H1 (cell line): ENCODE measurements at regions not wholly inside any gene's neighbourhood (a gene's known extent, or its start where the extent isn't known, plus 50 kb on each side); places are given as distances from the start of the nearest gene placed in this dataset.

ENCODE experiments used
- CTCF ChIA-PET: fragments of 300-600 bp; sonication (Branson Sonifier 250); formaldehyde crosslinking; loops from one replicate; lab custom pipeline; 2021; ENCODE audit not compliant: partially characterized antibody; lab: Charles Lee
- POLR2A ChIA-PET: fragments of 300-600 bp; sonication (Branson Sonifier 250); formaldehyde crosslinking; loops from one replicate; lab custom pipeline; 2021; ENCODE audit warnings: inconsistent platforms; ENCODE audit not compliant: partially characterized antibody; lab: Charles Lee
- DNase-seq, 2 experiments: peaks; one replicate each; pipeline versions ENCODE4 v3.0.0 to v3.0.0-alpha.2; 2010 to 2022; ENCODE audit warnings: low spot score in 2 of 2, low read depth in 1 of 2, mixed read lengths in 1 of 2
- FAIRE-seq: peaks from 2 replicates; lab custom pipeline; 2011; peaks lifted over from hg19 to GRCh38; lab: Jason Lieb, UNC
- H2AFZ ChIP-seq: 2 replicates; pipeline ENCODE4 v1.8.1; 2012; ENCODE audit warnings: low read length, inconsistent platforms
- H2AK5ac ChIP-seq: 2 replicates; pipeline ENCODE4 v1.6.1; 2013; ENCODE audit warnings: low read depth, low read length
- H2BK120ac ChIP-seq: replicated peaks from 2 replicates; pipeline ENCODE3; 2013; ENCODE audit warnings: low read depth, low read length, inconsistent platforms
- H2BK12ac ChIP-seq: 2 replicates; pipeline ENCODE4 v1.6.1; 2013; ENCODE audit warnings: low read depth, low read length
- H2BK15ac ChIP-seq: 2 replicates; pipeline ENCODE4 v1.6.1; 2013; ENCODE audit warnings: low read length
- H2BK20ac ChIP-seq: 2 replicates; pipeline ENCODE4 v1.6.1; 2013; ENCODE audit warnings: low read length
- H2BK5ac ChIP-seq: 2 replicates; pipeline ENCODE4 v1.6.1; 2013; ENCODE audit warnings: low read depth, low read length
- H3K14ac ChIP-seq: 2 replicates; pipeline ENCODE4 v1.6.1; 2013; ENCODE audit warnings: inconsistent platforms; ENCODE audit not compliant: insufficient read length
- H3K18ac ChIP-seq: 2 replicates; pipeline ENCODE4 v1.6.1; 2013; ENCODE audit warnings: low read length; ENCODE audit errors: extremely low read depth
- H3K23ac ChIP-seq: 2 replicates; pipeline ENCODE4 v1.6.1; 2013; ENCODE audit warnings: inconsistent platforms; ENCODE audit not compliant: insufficient read length
- H3K23me2 ChIP-seq: 2 replicates; pipeline ENCODE4 v1.6.1; 2013; ENCODE audit warnings: low read depth, low read length
- H3K27ac ChIP-seq: 2 replicates; pipeline ENCODE4 v1.6.1; 2011; ENCODE audit warnings: low read depth, low read length, inconsistent platforms
- H3K27me3 ChIP-seq, 4 experiments: replicated peaks in 1 of 4; 1 replicate in 1 of 4; 2 replicates in 3 of 4; pipeline versions ENCODE4 v1.6.1 to v1.8.1; 2011 to 2013; ENCODE audit warnings: low read length in 3 of 4, mild to moderate bottlenecking in 3 of 4, inconsistent platforms in 2 of 4, mixed read lengths in 2 of 4, moderate library complexity in 1 of 4; ENCODE audit not compliant: control insufficient read depth in 3 of 4, insufficient read depth in 3 of 4; ENCODE audit errors: extremely low read depth in 1 of 4
- H3K36me3 ChIP-seq, 4 experiments: 2 replicates each; pipeline versions ENCODE4 v1.6.1 to v1.8.1; 2011 to 2013; ENCODE audit warnings: mild to moderate bottlenecking in 4 of 4, low read length in 3 of 4, moderate library complexity in 2 of 4, control low read depth in 1 of 4, inconsistent platforms in 1 of 4; ENCODE audit not compliant: insufficient read depth in 4 of 4, control insufficient read depth in 2 of 4
- H3K4ac ChIP-seq: replicated peaks from 2 replicates; pipeline ENCODE3; 2013; ENCODE audit warnings: low read length, low read depth, mixed read lengths, inconsistent platforms; ENCODE audit not compliant: insufficient read length
- H3K4me1 ChIP-seq, 4 experiments: replicated peaks in 1 of 4; 1 replicate in 1 of 4; 2 replicates in 3 of 4; pipeline versions ENCODE4 v1.6.1 to v1.8.1; 2011 to 2013; ENCODE audit warnings: low read length in 3 of 4, inconsistent platforms in 2 of 4, mixed read lengths in 1 of 4; ENCODE audit not compliant: insufficient read depth in 4 of 4, control insufficient read depth in 3 of 4
- H3K4me2 ChIP-seq, 2 experiments: 2 replicates each; pipeline versions ENCODE4 v1.6.1 to v1.8.1; 2011 to 2013; ENCODE audit warnings: low read depth in 2 of 2, low read length in 2 of 2, control low read depth in 1 of 2, inconsistent platforms in 1 of 2, mild to moderate bottlenecking in 1 of 2; ENCODE audit not compliant: insufficient read depth in 1 of 2
- H3K4me3 ChIP-seq, 4 experiments: fragments of 200-600, 300-600 bp in 1 of 4; sonication (generic), shearing (Covaris generic), sonication (Bioruptor Twin) in 1 of 4; 2 replicates each; pipeline versions ENCODE4 v1.5.1 to v1.8.1; 2011 to 2016; ENCODE audit warnings: low read length in 4 of 4, low read depth in 3 of 4, control low read depth in 2 of 4, inconsistent platforms in 2 of 4, mild to moderate bottlenecking in 2 of 4, mixed read lengths in 1 of 4, moderate library complexity in 1 of 4; ENCODE audit not compliant: insufficient read depth in 2 of 4; ENCODE audit errors: extremely low read depth in 1 of 4
- H3K56ac ChIP-seq: replicated peaks from 2 replicates; pipeline ENCODE3; 2013; ENCODE audit warnings: low read depth, mild to moderate bottlenecking, mixed read lengths, low read length, inconsistent platforms; ENCODE audit not compliant: insufficient read length
- H3K79me1 ChIP-seq: 2 replicates; pipeline ENCODE4 v1.6.1; 2013; ENCODE audit warnings: low read depth, low read length, control low read depth
- H3K79me2 ChIP-seq, 2 experiments: 2 replicates each; pipeline versions ENCODE4 v1.6.1 to v1.8.1; 2012 to 2013; ENCODE audit warnings: low read length in 2 of 2, mild to moderate bottlenecking in 2 of 2, inconsistent platforms in 1 of 2; ENCODE audit not compliant: insufficient read depth in 2 of 2, control insufficient read depth in 1 of 2
- H3K9ac ChIP-seq, 4 experiments: replicated peaks in 1 of 4; 1 replicate in 1 of 4; 2 replicates in 3 of 4; pipeline versions ENCODE4 v1.6.1 to v1.8.1; 2011 to 2013; ENCODE audit warnings: low read depth in 3 of 4, low read length in 3 of 4, control low read depth in 2 of 4, mild to moderate bottlenecking in 2 of 4, moderate library complexity in 2 of 4, inconsistent platforms in 1 of 4; ENCODE audit errors: extremely low read depth in 1 of 4
- H3K9me3 ChIP-seq, 2 experiments: 2 replicates each; pipeline versions ENCODE4 v1.6.1 to v1.8.1; 2012 to 2013; ENCODE audit warnings: mild to moderate bottlenecking in 2 of 2, moderate library complexity in 2 of 2, control low read depth in 1 of 2, inconsistent platforms in 1 of 2, low read depth in 1 of 2, low read length in 1 of 2, mixed read lengths in 1 of 2; ENCODE audit not compliant: insufficient read depth in 2 of 2
- H4K20me1 ChIP-seq, 2 experiments: replicated peaks in 1 of 2; 2 replicates each; pipeline versions ENCODE3 to v1.8.1; 2011 to 2013; ENCODE audit warnings: inconsistent platforms in 2 of 2, low read length in 2 of 2, mild to moderate bottlenecking in 1 of 2; ENCODE audit not compliant: insufficient read depth in 2 of 2, control insufficient read depth in 1 of 2
- H4K5ac ChIP-seq: 2 replicates; pipeline ENCODE4 v1.6.1; 2013; ENCODE audit warnings: low read length, low read depth, mixed read lengths, inconsistent platforms; ENCODE audit not compliant: insufficient read length
- H4K8ac ChIP-seq: 2 replicates; pipeline ENCODE4 v1.8.0; 2013; ENCODE audit warnings: mild to moderate bottlenecking, moderate library complexity, low read length, inconsistent platforms; ENCODE audit not compliant: insufficient read depth; ENCODE audit errors: extremely low read depth
- H4K91ac ChIP-seq: replicated peaks from 2 replicates; pipeline ENCODE3; 2013; ENCODE audit warnings: low read length, mixed read lengths, inconsistent platforms; ENCODE audit not compliant: insufficient read length
- BCL11A ChIP-seq, 2 experiments: IDR thresholded peaks; one replicate each; pipeline ENCODE4 v1.6.1; 2011; ENCODE audit warnings: low read depth in 2 of 2, low read length in 2 of 2, mild to moderate bottlenecking in 2 of 2
- FOSL1 ChIP-seq: IDR thresholded peaks from 2 replicates; pipeline ENCODE4 v1.6.1; 2011; ENCODE audit warnings: mild to moderate bottlenecking, low read depth, low read length, moderate library complexity; ENCODE audit not compliant: insufficient read depth
- JUN ChIP-seq: IDR thresholded peaks from 2 replicates; pipeline ENCODE4 v1.6.1; 2011; ENCODE audit warnings: low read depth, mild to moderate bottlenecking, improper control_type of control experiment, low read length
- KDM1A ChIP-seq: fragments of 200-600, 300-600 bp; sonication (generic); IDR thresholded peaks from 2 replicates; pipeline ENCODE4 v1.7.1; 2016; ENCODE audit warnings: mild to moderate bottlenecking, low read length, borderline replicate concordance
- KDM4A ChIP-seq: IDR thresholded peaks from one replicate; pipeline ENCODE4 v1.7.1; 2012; ENCODE audit warnings: low read depth, mild to moderate bottlenecking, moderate library complexity, low read length, inconsistent platforms; ENCODE audit not compliant: severe bottlenecking
- PHF8 ChIP-seq: fragments of 200-600 bp; sonication (generic); conservative IDR thresholded peaks from 2 replicates; pipeline ENCODE4 v1.7.1; 2012; ENCODE audit warnings: low read depth, mild to moderate bottlenecking, inconsistent platforms, low read length, moderate library complexity
- RBBP5 ChIP-seq: IDR thresholded peaks from 2 replicates; pipeline ENCODE4 v1.7.1; 2012; ENCODE audit warnings: low read depth, mild to moderate bottlenecking, inconsistent platforms, low read length, moderate library complexity, borderline replicate concordance
- RFX5 ChIP-seq: IDR thresholded peaks from 2 replicates; pipeline ENCODE4 v1.6.1; 2011; ENCODE audit warnings: low read depth, low read length, improper control_type of control experiment, borderline replicate concordance
- SIX5 ChIP-seq: IDR thresholded peaks from 2 replicates; pipeline ENCODE4 v1.6.1; 2011; ENCODE audit warnings: mild to moderate bottlenecking, low read depth, low read length
- SP2 ChIP-seq: IDR thresholded peaks from 2 replicates; pipeline ENCODE4 v1.6.1; 2012; ENCODE audit warnings: mild to moderate bottlenecking, low read length, inconsistent platforms
- WGBS, 2 experiments: shearing (Covaris generic) in 1 of 2; methylation state at CpG; one replicate each; pipeline versions ENCODE4 v1.1.6 to v1.1.7; 2013 to 2015; ENCODE audit warnings: low lambda C conversion rate in 2 of 2, mixed read lengths in 2 of 2, inconsistent platforms in 1 of 2, low coverage in 1 of 2, missing lambda C conversion rate in 1 of 2; ENCODE audit not compliant: insufficient replicate concordance in 2 of 2, insufficient coverage in 1 of 2, insufficient read length in 1 of 2; ENCODE audit errors: extremely low coverage in 1 of 2, missing lambda C conversion rate in 1 of 2; 5-methylcytosine and 5-hydroxymethylcytosine counted together

- Histone ChIP-seq H2BK20ac (no peak overlapping the region), H4K8ac (no peak overlapping the region), H2BK15ac (no peak overlapping the region), H4K20me1 (no peaks in the 10 kb centered on the region), H3K27ac (no peak overlapping the region), H3K79me1 (no peaks in the 10 kb centered on the region), H3K4me1 (no peaks in the 10 kb centered on the region), H3K18ac (no peak overlapping the region), H3K4me3 (no peak overlapping the region), H2BK12ac (no peak overlapping the region), H3K9ac (no peak overlapping the region), H3K14ac (no peak overlapping the region), H3K4ac (no peak overlapping the region), H3K23ac (no peak overlapping the region), H3K36me3 (no peaks in the 10 kb centered on the region), H3K4me2 (no peak overlapping the region), H4K5ac (no peak overlapping the region), H2BK120ac (no peak overlapping the region), H2BK5ac (no peak overlapping the region), H4K91ac (no peak overlapping the region), H2AK5ac (no peak overlapping the region), H3K56ac (no peak overlapping the region), H3K23me2 (no peaks in the 10 kb centered on the region), H3K9me3 (no peaks in the 10 kb centered on the region), H3K79me2 (no peaks in the 10 kb centered on the region), H3K27me3 (no peaks in the 10 kb centered on the region), H2AFZ (no peak overlapping the region)
- WGBS, 2 experiments: 91% methylated on average over 2 of the region's 2 CpGs; no CpG with 5 or more reads in 1 of the 2 experiments
- POLR2A ChIA-PET: no interaction called here
- CTCF ChIA-PET: no interaction called here
- DNase-seq: no peak
- FAIRE-seq: no peak
- TF ChIP-seq FOSL1: no peak
- no peak for TF ChIP-seq SIX5
- TF ChIP-seq PHF8: no peak
- TF ChIP-seq BCL11A (IDR thresholded peaks at IDR 0.05; ENCODE audit: low read depth in 2 of 2, low read length in 2 of 2): no peak
- no peak for TF ChIP-seq RFX5
- no peak for TF ChIP-seq KDM1A
- no peak for TF ChIP-seq JUN
- TF ChIP-seq SP2: no peak
- TF ChIP-seq RBBP5: no peak
- no peak for TF ChIP-seq KDM4A
Observed at GRCh38 chrX:21305799-21306336, 68.3 kb upstream of the CNKSR2 start.
